Vagina (tissue), 2 donors: ENCODE measurements at regions not wholly inside any gene's neighbourhood (a gene's known extent, or its start where the extent isn't known, plus 50 kb on each side); places are given as distances from the start of the nearest gene placed in this dataset.

Source experiments
- POLR2A ChIP-seq, 2 donors: fragments of 450-650 bp; IDR thresholded peaks; one replicate each; pipeline ENCODE4 v1.6.1; 2017; ENCODE audit warnings: antibody characterized with exemption in 2 of 2, mild to moderate bottlenecking in 2 of 2, moderate library complexity in 2 of 2
- TF ChIP-seq, protein P1 (sequence below), 3 experiments: fragments of 450-650 bp in 2 of 3; fragments of 200-600 bp in 1 of 3; sonication (generic) in 1 of 3; IDR thresholded peaks; one replicate each; pipeline ENCODE4 v1.5.1; 2017 to 2019; ENCODE audit warnings: antibody characterized with exemption in 3 of 3, mild to moderate bottlenecking in 2 of 3, moderate library complexity in 2 of 3

DNA sequence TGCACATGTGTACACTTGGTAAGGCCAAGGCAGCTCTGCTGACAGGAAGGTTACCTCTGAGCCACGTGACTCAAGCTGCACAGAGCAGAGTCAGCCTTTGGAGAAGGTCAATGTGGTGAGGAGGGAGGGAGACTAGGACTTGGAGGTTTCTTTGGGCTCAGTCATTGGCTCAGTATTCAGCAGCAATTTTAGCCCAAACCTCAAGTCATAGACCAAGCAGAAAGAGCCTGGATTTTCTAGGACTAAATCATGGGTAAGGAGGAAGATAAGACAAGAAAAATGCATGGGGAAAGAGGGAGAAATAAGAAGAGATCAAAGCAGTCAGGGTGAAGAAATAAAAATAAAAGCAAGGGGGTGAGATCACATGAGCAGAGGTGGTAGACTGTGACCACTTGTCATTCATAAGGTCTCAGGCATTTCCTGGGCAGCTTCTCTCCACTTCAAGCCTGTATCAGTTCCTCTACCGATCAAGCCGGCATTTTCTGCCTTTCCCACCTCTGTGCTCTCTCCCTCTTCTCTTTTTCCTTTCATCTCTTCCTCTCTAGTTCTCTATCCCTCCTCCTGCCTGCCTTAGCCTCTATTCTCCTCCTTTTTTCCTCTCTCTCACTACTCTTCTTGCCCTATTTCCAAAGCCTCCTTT lies 51.7 kb upstream of the DUSP10 start:
- TF ChIP-seq, protein P1, sequence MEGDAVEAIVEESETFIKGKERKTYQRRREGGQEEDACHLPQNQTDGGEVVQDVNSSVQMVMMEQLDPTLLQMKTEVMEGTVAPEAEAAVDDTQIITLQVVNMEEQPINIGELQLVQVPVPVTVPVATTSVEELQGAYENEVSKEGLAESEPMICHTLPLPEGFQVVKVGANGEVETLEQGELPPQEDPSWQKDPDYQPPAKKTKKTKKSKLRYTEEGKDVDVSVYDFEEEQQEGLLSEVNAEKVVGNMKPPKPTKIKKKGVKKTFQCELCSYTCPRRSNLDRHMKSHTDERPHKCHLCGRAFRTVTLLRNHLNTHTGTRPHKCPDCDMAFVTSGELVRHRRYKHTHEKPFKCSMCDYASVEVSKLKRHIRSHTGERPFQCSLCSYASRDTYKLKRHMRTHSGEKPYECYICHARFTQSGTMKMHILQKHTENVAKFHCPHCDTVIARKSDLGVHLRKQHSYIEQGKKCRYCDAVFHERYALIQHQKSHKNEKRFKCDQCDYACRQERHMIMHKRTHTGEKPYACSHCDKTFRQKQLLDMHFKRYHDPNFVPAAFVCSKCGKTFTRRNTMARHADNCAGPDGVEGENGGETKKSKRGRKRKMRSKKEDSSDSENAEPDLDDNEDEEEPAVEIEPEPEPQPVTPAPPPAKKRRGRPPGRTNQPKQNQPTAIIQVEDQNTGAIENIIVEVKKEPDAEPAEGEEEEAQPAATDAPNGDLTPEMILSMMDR (IDR thresholded peaks at IDR 0.05): no peak
- TF ChIP-seq POLR2A (IDR thresholded peaks at IDR 0.05): no peak
